Gastrocnemius medialis (tissue), 4 donors: ENCODE measurements at regions not wholly inside any gene's neighbourhood (a gene's known extent, or its start where the extent isn't known, plus 50 kb on each side); places are given as distances from the start of the nearest gene placed in this dataset.

Experiments
- POLR2A ChIP-seq, 2 donors: fragments of 450-650 bp; IDR thresholded peaks; one replicate each; pipeline ENCODE4 v1.6.1; 2017; ENCODE audit warnings: antibody characterized with exemption in 2 of 2, mild to moderate bottlenecking in 2 of 2, moderate library complexity in 2 of 2
- TF ChIP-seq, protein P1 (sequence below), 5 experiments: fragments of 450-650 bp in 3 of 5; fragments of 200-600 bp in 2 of 5; sonication (generic) in 2 of 5; IDR thresholded peaks in 4 of 5; conservative IDR thresholded peaks in 1 of 5; 1 replicate in 4 of 5; 2 replicates in 1 of 5; pipeline ENCODE4 v1.5.1; 2016 to 2019; ENCODE audit warnings: antibody characterized with exemption in 5 of 5, mild to moderate bottlenecking in 3 of 5, moderate library complexity in 3 of 5

- no peak for TF ChIP-seq POLR2A (IDR thresholded peaks at IDR 0.05)
- TF ChIP-seq, protein P1, sequence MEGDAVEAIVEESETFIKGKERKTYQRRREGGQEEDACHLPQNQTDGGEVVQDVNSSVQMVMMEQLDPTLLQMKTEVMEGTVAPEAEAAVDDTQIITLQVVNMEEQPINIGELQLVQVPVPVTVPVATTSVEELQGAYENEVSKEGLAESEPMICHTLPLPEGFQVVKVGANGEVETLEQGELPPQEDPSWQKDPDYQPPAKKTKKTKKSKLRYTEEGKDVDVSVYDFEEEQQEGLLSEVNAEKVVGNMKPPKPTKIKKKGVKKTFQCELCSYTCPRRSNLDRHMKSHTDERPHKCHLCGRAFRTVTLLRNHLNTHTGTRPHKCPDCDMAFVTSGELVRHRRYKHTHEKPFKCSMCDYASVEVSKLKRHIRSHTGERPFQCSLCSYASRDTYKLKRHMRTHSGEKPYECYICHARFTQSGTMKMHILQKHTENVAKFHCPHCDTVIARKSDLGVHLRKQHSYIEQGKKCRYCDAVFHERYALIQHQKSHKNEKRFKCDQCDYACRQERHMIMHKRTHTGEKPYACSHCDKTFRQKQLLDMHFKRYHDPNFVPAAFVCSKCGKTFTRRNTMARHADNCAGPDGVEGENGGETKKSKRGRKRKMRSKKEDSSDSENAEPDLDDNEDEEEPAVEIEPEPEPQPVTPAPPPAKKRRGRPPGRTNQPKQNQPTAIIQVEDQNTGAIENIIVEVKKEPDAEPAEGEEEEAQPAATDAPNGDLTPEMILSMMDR (IDR thresholded peaks at IDR 0.05 in 4 of 5, conservative IDR thresholded peaks at IDR 0.05 in 1 of 5) = no peak
Measured at GRCh38 chr3:78165876-78166275, 1126.0 kb downstream of the ROBO2 start.
